Keratinocyte (primary cell): ENCODE measurements at regions not wholly inside any gene's neighbourhood (a gene's known extent, or its start where the extent isn't known, plus 50 kb on each side); places are given as distances from the start of the nearest gene placed in this dataset.

Source experiments
- EZH2 ChIP-seq: IDR thresholded peaks from one replicate; pipeline ENCODE4 v1.6.1; 2012; ENCODE audit warnings: inconsistent platforms, mild to moderate bottlenecking, low read length, moderate library complexity
- TF ChIP-seq, protein P1 (sequence below), 3 experiments: IDR thresholded peaks in 1 of 3; conservative IDR thresholded peaks in 1 of 3; optimal IDR thresholded peaks in 1 of 3; 2 replicates in 2 of 3; 3 replicates in 1 of 3; pipeline versions ENCODE3 to v1.5.1; 2011; ENCODE audit warnings: low read length in 3 of 3, mild to moderate bottlenecking in 3 of 3, moderate library complexity in 2 of 3, control low read depth in 1 of 3, inconsistent platforms in 1 of 3; ENCODE audit not compliant: insufficient read depth in 2 of 3; ENCODE audit errors: extremely low read depth in 1 of 3

DNA sequence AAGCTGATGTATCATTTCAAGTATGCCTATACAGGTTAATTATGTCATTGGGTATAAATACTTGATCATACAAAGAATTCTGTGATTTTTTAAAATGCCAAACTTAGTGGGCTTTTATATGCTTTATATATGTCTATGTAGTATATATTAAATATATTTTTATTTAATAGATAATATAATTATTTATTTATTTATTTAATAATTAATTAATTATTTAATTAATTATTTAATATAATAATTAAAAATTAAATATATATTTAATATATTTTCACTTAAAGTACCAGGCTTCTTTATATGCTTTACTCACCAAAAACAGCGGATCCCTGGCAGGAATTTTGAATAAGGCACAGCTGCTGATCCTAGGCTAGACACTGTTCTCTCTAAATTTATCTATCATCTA, 687.0 kb downstream of the VGLL3 start:
- TF ChIP-seq, protein P1, sequence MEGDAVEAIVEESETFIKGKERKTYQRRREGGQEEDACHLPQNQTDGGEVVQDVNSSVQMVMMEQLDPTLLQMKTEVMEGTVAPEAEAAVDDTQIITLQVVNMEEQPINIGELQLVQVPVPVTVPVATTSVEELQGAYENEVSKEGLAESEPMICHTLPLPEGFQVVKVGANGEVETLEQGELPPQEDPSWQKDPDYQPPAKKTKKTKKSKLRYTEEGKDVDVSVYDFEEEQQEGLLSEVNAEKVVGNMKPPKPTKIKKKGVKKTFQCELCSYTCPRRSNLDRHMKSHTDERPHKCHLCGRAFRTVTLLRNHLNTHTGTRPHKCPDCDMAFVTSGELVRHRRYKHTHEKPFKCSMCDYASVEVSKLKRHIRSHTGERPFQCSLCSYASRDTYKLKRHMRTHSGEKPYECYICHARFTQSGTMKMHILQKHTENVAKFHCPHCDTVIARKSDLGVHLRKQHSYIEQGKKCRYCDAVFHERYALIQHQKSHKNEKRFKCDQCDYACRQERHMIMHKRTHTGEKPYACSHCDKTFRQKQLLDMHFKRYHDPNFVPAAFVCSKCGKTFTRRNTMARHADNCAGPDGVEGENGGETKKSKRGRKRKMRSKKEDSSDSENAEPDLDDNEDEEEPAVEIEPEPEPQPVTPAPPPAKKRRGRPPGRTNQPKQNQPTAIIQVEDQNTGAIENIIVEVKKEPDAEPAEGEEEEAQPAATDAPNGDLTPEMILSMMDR (optimal IDR thresholded peaks at IDR 0.05 in 1 of 3, IDR thresholded peaks at IDR 0.05 in 1 of 3, conservative IDR thresholded peaks at IDR 0.05 in 1 of 3; ENCODE audit: extremely low read depth in 1 of 3, insufficient read depth in 2 of 3, low read length in 3 of 3): no peak
- no peak for TF ChIP-seq EZH2
